ENCODE measurements at regions not wholly inside any gene's neighbourhood (a gene's known extent, or its start where the extent isn't known, plus 50 kb on each side); places are given as distances from the start of the nearest gene placed in this dataset.

DNA sequence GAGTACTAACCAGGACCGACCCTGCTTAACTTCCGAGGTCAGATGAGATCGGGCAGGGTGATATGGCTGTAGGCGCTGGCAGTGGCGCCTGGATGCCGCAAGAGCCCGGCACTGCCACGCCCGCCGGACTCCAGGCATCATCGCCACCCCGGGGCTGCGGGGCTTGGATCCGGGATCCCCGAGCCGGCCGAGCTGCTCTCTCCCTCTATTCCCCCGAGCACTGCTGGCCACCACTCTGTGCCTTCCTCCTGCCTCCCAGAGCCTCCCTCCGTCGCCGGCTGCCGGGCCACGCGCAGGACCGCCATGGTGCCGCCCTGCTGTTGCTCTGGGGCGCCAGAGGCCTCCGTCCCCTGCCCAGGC, 153.2 kb upstream of the ALG10B start:
- Histone ChIP-seq H3K79me2 (ENCODE audit: control insufficient read depth, insufficient read depth, low read length) (no peaks in the 10 kb centered on the region), H3K36me3 (ENCODE audit: control insufficient read depth in 2 of 2, extremely low read depth in 1 of 2, insufficient read depth in 2 of 2, low read length in 2 of 2) (no peaks in the 10 kb centered on the region), H3K9me1 (replicated peaks; ENCODE audit: control insufficient read depth, extremely low read depth, insufficient read depth, low read length) (no peaks in the 10 kb centered on the region), H3K9ac (replicated peaks; ENCODE audit: extremely low read depth, insufficient read depth, low read length) (no peak overlapping the region), H3K27ac (ENCODE audit: insufficient read depth, low read depth, low read length) (no peak overlapping the region), H3K27me3 (ENCODE audit: control insufficient read depth in 2 of 2, insufficient read depth in 2 of 2, low read length in 2 of 2) (no peaks in the 10 kb centered on the region), H3K9me3 (replicated peaks; ENCODE audit: control insufficient read depth, insufficient read depth, low read length) (peaks cover 7% of the 10 kb centered on the region), H3K4me1 (ENCODE audit: control insufficient read depth, extremely low read depth, insufficient read depth, low read length) (no peaks in the 10 kb centered on the region), H3K4me2 (ENCODE audit: insufficient read depth, low read length) (no peak overlapping the region), H2AFZ (ENCODE audit: low read depth, low read length) (no peak overlapping the region), H4K20me1 (replicated peaks; ENCODE audit: control insufficient read depth, extremely low read depth, insufficient read depth, low read length) (no peaks in the 10 kb centered on the region), H3K4me3 (replicated peaks in 1 of 3; ENCODE audit: insufficient read depth in 1 of 3, low read depth in 1 of 3, low read length in 3 of 3) (no peak overlapping the region)
- TF ChIP-seq, protein P1, sequence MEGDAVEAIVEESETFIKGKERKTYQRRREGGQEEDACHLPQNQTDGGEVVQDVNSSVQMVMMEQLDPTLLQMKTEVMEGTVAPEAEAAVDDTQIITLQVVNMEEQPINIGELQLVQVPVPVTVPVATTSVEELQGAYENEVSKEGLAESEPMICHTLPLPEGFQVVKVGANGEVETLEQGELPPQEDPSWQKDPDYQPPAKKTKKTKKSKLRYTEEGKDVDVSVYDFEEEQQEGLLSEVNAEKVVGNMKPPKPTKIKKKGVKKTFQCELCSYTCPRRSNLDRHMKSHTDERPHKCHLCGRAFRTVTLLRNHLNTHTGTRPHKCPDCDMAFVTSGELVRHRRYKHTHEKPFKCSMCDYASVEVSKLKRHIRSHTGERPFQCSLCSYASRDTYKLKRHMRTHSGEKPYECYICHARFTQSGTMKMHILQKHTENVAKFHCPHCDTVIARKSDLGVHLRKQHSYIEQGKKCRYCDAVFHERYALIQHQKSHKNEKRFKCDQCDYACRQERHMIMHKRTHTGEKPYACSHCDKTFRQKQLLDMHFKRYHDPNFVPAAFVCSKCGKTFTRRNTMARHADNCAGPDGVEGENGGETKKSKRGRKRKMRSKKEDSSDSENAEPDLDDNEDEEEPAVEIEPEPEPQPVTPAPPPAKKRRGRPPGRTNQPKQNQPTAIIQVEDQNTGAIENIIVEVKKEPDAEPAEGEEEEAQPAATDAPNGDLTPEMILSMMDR (IDR thresholded peaks at IDR 0.05; ENCODE audit: extremely low read depth in 1 of 2, insufficient read depth in 1 of 2, low read depth in 1 of 2, low read length in 2 of 2), result no peak
- TF ChIP-seq FOS (IDR thresholded peaks at IDR 0.05; ENCODE audit: borderline replicate concordance, insufficient read depth, low read length), result no peak
- no peak for TF ChIP-seq POLR2AphosphoS5 (IDR thresholded peaks at IDR 0.05; ENCODE audit: insufficient read depth, low read depth, low read length)
- no peak for TF ChIP-seq JUN (IDR thresholded peaks at IDR 0.05; ENCODE audit: borderline replicate concordance, insufficient read depth, insufficient read length, low read depth)
- TF ChIP-seq, protein P2, sequence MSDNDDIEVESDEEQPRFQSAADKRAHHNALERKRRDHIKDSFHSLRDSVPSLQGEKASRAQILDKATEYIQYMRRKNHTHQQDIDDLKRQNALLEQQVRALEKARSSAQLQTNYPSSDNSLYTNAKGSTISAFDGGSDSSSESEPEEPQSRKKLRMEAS (IDR thresholded peaks at IDR 0.05; ENCODE audit: insufficient read depth, insufficient read length), result no peak
- no peak for TF ChIP-seq MYC (IDR thresholded peaks at IDR 0.05; ENCODE audit: low read depth, low read length)
- TF ChIP-seq GATA2 (IDR thresholded peaks at IDR 0.05; ENCODE audit: insufficient read depth, insufficient read length, low read depth, low read length), result no peak
- TF ChIP-seq EZH2 (IDR thresholded peaks at IDR 0.05; ENCODE audit: borderline replicate concordance, low read depth, low read length, severe bottlenecking), result no peak
- no peak for TF ChIP-seq POLR2A (IDR thresholded peaks at IDR 0.05; ENCODE audit: low read depth, low read length)
- BruUV-seq (replicated peaks), result no TSS peak
- ChIA-PET CTCF (no interaction called here), POLR2A (no interaction called here)
- FAIRE-seq (no peak), DNase-seq (ENCODE audit: low read depth, low spot score) (no peak)
- intact Hi-C loops (cut with micrococcal nuclease) (no loop called here), dilution Hi-C loops (cut with MboI; ENCODE audit: extremely low pct_ligation_motif_present, low sequenced_read_pairs) (no loop called here)
